Endometrial microvascular endothelial cells (primary cell): ENCODE measurements at regions not wholly inside any gene's neighbourhood (a gene's known extent, or its start where the extent isn't known, plus 50 kb on each side); places are given as distances from the start of the nearest gene placed in this dataset.

Experiments used
- in situ Hi-C: cut with HindIII; loops from 2 replicates; pipeline ENCODE4 v1.10.0; 2017; ENCODE audit warnings: low sequenced_read_pairs, low pct_unique_long_range_greater_than_20kb; ENCODE audit errors: inconsistent ontology term

DNA sequence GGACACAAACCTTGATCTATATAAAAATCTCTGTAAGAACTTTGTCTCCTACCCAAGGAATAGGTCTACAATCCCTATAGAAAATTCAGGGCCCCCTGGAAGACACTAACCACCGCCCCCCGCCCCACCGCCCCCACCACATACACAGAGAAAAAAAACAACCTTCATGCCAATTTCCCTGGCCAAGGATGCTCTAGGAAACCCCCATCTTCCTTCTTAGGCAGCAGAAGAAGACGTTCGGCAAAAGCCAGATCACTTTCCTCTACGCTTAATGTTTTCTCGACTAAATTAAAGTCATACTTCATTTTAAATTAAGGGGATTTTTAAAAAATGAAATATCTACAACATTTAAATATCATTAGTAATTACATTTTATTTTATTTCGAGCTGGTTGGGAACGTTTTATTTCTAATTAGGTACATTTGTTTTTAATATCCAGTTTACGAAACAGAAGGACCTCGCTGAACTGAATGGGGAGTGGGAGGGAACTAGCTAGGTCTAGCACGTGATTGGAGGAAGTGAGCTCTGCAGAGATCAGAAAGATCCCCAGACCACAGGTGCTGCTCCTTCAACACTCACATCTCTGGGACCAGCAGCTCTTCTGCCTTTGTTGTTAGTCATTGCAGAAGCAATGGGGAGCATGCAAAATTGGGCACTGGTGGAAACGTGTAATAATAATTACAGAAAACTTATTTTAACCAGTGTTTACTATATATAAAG is 472.3 kb downstream of the MN1 start:
- in situ Hi-C loops = no loop called here

DNA sequence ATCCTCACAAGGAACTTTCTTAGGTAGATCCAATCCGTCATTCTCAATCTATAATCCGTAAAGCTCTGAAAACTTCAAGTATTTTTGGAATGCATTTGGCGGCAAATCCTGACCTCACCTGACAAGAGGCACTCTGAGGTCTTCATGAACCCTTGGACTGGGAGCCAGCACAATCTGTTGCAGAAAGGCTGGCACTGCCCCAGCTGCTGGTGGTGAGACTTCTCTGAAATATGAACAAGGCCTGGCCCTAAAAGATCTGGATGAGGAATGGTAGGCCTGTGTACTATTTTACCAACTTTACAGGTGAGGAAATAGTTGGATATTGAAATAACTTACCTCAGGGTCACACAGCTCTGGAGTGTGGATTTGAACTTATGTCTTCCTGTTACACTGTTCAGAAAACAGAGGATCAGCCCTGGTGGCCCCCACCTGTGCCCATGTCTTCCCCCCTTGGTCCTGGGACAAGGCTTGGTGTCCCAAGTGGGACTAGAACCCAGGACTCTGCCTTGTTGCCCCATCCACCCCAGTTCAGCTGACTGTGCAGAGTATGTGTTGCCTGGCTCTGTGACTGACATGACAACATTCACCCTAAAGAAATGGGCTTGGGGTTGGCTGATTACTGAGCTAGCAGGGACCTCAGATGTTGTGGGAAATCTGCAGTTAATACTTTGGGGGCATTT is 471.4 kb downstream of the MN1 start:
- in situ Hi-C loops = no loop called here

- in situ Hi-C loops = no loop called here
Observed at GRCh38 chr22:27331526-27332281, 469.9 kb downstream of the MN1 start.

DNA sequence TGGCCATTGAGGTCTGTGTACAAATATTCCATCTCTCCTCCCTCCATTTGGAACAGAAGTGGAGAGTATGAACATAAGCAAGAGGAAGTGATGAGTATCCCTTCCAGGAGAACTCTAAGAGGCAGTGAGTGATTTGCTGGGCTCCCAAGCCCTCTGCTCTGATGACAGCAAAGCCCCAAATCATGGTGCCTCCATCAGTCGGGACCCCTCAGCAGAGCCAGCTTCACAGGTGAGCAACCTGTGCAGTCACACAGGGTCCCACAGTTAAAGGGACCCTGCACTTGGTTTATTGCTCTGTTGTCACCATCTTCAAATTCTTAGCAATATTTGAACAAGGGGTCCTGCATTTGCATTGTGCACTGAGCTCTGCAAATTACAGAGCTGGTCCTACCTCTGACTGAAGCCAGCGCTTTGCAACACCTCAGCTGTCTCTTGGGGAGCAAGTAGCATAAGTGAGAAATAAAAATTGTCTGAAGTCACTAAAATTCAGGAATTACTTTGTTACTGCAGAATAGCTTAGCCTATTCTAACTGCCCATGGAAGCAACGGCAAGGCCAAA is 466.4 kb downstream of the MN1 start:
- in situ Hi-C loops = no loop called here

- in situ Hi-C loops = no loop called here
Observed at GRCh38 chr22:27336151-27337090, 465.1 kb downstream of the MN1 start.

DNA sequence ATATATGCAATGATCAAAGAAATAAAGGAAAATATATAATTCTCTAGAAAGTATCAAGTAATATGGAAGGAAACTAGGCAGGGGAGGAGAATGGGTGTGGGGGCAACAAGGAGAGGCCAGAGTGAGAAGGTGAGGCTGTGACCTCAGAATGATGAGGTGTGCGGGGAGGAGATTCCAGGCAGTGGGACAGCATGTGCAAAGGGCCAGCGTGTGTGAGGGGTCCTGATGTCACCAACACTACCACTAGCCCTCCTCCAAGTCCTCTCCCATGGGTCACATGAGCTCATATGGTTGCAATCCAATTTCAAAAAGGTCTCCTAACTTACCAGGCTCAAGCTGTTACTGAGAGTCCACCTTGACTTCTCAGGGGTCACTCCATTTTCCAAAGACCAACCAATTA is 463.9 kb downstream of the MN1 start:
- in situ Hi-C loops = no loop called here

- in situ Hi-C loops = no loop called here
Observed at GRCh38 chr22:27340047-27340446, 461.5 kb downstream of the MN1 start.

GRCh38 chr22:27344546-27344945 is 457.0 kb downstream of the MN1 start:
- in situ Hi-C loops = no loop called here

GRCh38 chr22:27345691-27346090 is 455.9 kb downstream of the MN1 start:
- in situ Hi-C loops = no loop called here

- in situ Hi-C loops = no loop called here
Observed at GRCh38 chr22:27347951-27348350, 453.6 kb downstream of the MN1 start.

- in situ Hi-C loops = no loop called here
Observed at GRCh38 chr22:27348634-27349033, 452.9 kb downstream of the MN1 start.

GRCh38 chr22:27349456-27349855 is 452.1 kb downstream of the MN1 start:
- in situ Hi-C loops = no loop called here

DNA sequence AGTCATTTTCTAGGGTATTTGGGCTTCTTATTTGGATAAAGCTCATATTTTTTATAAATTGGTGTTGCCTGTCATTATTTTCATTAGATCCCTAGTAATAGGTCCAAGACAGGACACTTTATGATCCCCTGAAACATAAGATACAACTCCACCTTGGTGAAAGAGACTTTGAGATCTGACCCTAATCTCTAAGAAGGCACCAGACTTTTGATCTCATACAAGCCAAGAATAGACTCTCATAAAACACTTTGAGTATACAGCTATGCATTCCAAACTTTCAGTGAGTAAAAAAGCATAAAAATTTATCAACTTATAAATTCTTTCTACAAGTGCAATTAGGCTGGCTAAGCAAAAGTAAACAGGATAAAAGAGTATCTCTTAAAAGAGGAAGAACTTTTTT is 451.2 kb downstream of the MN1 start:
- in situ Hi-C loops = no loop called here

GRCh38 chr22:27352426-27352825 is 449.1 kb downstream of the MN1 start:
- in situ Hi-C loops = no loop called here

DNA sequence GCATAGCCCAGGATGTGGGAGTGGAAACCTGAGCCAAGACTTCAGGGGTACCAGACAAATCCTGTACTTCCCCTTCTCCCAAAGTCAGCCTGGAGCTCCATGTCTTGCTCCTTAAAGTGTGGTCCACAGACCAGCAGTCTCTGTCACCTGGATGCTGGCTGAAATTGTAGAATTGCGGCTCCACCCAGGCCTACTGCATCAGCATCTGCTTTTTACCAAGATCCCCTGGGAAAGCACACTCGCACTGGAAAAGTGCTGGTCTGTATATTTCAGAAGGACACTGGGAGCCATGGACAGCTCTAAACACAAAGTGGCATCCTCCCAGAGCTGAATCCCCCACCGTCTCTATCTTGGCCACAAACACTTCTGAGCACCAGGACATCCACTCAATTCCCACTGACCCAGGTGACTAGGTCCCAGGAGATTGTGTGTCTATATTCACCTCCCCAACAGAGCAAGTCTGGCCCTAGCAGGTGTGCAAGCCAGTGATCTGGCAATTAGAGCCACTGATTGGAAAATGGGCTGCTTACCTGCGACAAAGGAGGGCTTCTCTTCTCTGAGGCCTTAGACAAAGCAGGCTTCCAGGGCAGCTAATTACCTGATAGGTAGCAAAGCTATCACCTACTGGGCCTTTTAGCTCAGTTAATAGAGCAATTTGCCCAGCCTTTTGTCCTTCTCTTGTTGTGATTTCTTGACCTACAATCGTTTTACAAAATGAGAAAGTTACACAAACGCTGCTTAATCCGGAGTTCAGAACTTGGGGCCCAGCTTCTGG is 443.3 kb downstream of the MN1 start:
- in situ Hi-C loops = no loop called here

GRCh38 chr22:27370269-27370668 is 431.3 kb downstream of the MN1 start:
- in situ Hi-C loops = no loop called here

DNA sequence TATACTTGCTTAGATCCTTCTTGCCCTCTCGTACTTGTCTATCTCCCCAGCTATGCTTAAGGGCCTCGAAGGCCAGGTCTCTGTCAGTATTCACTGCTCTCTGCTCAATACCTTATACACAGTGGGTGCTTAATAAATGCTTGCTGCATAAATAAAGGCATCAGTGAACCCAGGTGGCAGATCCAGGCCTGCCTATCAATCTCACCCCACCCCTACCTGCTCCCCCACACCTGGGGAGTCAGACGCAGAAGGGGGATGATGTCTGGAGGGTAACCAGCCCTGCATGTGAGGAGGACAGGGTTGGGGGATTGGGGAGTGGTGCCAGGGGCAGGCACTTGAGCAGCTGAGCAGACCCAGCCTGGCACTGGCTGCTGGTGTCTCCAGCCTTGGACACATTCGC is 430.6 kb downstream of the MN1 start:
- in situ Hi-C loops = no loop called here

GRCh38 chr22:27372364-27372763 is 429.2 kb downstream of the MN1 start:
- in situ Hi-C loops = no loop called here
